ENCODE measurements at regions not wholly inside any gene's neighbourhood (a gene's known extent, or its start where the extent isn't known, plus 50 kb on each side); places are given as distances from the start of the nearest gene placed in this dataset.

DNA sequence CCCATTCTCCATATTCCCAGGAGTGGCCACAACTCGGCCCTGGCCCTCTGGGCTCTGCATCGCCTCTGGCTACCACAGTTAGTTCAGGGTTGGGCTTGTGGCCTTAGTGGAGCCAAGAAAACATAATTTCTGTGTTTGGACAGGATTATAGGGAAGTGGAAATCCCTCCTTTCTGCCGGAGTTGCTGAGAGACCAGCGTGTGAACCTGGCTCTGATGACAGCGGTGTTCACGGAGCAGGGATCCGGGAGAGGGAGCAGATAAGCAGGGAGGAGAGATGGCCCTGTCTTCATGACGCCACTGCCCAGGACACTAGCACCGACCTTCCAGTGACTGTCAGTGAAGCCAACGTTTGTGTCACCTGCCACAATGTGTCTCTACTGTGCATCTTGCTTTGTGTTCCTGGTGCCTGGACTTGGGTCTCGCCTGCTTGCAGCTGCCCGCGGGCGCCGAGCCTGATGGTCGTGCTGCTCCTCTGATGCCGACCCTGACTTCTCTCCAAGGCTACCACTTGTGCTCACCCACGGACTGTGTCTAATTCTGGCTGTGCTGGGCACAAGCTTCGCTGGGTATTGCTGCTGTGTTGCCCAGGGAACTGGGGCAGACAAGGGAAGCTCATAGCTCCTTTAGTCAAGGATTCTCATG is 67.0 kb upstream of the VIPR2 start:
- no peak overlapping the region for H3K4me3 ChIP-seq (replicated peaks in 1 of 2; ENCODE audit: low read depth in 2 of 2, low read length in 2 of 2)
- DNase-seq (ENCODE audit: low read depth in 2 of 2) = no peak
- TF ChIP-seq, protein P1, sequence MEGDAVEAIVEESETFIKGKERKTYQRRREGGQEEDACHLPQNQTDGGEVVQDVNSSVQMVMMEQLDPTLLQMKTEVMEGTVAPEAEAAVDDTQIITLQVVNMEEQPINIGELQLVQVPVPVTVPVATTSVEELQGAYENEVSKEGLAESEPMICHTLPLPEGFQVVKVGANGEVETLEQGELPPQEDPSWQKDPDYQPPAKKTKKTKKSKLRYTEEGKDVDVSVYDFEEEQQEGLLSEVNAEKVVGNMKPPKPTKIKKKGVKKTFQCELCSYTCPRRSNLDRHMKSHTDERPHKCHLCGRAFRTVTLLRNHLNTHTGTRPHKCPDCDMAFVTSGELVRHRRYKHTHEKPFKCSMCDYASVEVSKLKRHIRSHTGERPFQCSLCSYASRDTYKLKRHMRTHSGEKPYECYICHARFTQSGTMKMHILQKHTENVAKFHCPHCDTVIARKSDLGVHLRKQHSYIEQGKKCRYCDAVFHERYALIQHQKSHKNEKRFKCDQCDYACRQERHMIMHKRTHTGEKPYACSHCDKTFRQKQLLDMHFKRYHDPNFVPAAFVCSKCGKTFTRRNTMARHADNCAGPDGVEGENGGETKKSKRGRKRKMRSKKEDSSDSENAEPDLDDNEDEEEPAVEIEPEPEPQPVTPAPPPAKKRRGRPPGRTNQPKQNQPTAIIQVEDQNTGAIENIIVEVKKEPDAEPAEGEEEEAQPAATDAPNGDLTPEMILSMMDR (IDR thresholded peaks at IDR 0.05; ENCODE audit: low read depth, low read length) = no peak

GRCh38 chr7:159210581-159211235 is 66.0 kb upstream of the VIPR2 start:
- no peak overlapping the region for H3K4me3 ChIP-seq (replicated peaks in 1 of 2; ENCODE audit: low read depth in 2 of 2, low read length in 2 of 2)
- no peak for DNase-seq (ENCODE audit: low read depth in 2 of 2)
- TF ChIP-seq, protein P1 (IDR thresholded peaks at IDR 0.05; ENCODE audit: low read depth, low read length) = no peak

DNA sequence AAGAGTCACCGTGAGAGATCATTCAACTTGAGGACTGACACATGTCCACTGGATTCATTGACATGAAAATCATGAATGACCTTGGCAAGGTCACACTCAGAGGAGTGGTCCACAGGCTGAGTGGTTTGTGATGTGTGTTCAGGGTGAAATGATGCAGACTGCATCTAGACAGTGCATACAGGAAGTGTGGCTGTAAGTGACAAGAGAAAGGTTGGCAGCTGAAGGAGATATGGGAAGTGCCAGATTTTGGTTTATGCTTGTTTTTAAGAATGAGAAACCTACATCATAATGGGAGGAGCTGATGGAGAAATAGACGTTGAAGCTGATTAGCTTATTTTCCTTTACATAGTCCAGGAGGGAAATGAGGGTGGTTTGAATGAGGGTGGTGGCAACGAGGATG is 64.8 kb upstream of the VIPR2 start:
- TF ChIP-seq, protein P1 (IDR thresholded peaks at IDR 0.05; ENCODE audit: low read depth, low read length) = no peak
- no peak for DNase-seq (ENCODE audit: low read depth in 2 of 2)
- no peak overlapping the region for H3K4me3 ChIP-seq (replicated peaks in 1 of 2; ENCODE audit: low read depth in 2 of 2, low read length in 2 of 2)

DNA sequence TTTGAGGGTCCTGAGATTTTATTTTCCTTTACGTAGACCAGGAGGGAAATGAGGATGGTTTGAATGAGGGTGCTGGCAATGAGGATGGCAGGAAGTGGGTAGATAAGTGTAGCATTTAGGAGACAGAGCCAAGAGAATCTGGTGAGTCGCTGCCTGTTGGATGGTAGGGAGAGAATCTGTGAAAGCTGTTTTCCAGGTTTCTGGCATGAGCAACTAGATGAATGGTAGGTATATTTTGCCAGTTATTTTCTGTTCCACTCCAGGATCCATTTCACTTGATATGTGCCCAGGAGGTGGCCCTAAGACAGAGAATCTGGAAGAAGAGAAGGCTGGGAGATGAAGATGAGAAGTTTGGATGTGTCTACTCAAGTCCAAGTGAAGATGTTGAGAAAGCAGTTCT is 63.3 kb upstream of the VIPR2 start:
- TF ChIP-seq, protein P1 (IDR thresholded peaks at IDR 0.05; ENCODE audit: low read depth, low read length) = no peak
- H3K4me3 ChIP-seq (replicated peaks in 1 of 2; ENCODE audit: low read depth in 2 of 2, low read length in 2 of 2) = no peak overlapping the region
- DNase-seq (ENCODE audit: low read depth in 2 of 2) = no peak

- TF ChIP-seq, protein P1 (IDR thresholded peaks at IDR 0.05; ENCODE audit: low read depth, low read length) = no peak
- DNase-seq (ENCODE audit: low read depth in 2 of 2) = no peak
- H3K4me3 ChIP-seq (replicated peaks in 1 of 2; ENCODE audit: low read depth in 2 of 2, low read length in 2 of 2) = no peak overlapping the region
Observed at GRCh38 chr7:159207393-159207792, 62.7 kb upstream of the VIPR2 start.

DNA sequence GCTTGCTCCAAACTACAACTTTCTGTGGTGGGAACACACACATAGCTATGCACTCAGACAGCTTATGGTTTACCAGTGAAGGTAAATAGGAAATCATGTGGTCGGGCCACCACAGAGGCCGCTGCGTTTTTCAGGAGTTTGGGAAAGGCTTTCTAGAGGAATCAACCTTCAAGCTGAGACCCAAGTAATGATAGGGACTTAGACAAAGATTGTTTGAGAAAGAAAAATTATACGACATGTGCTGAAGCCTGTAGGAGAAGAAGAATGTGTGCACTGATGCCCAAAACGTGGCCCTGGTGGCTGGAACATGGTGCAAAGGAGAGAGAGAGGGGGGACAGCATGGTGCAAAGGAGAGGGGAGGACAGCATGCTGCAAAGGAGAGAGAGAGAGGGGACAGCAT is 61.2 kb upstream of the VIPR2 start:
- no peak for DNase-seq (ENCODE audit: low read depth in 2 of 2)
- no peak overlapping the region for H3K4me3 ChIP-seq (replicated peaks in 1 of 2; ENCODE audit: low read depth in 2 of 2, low read length in 2 of 2)
- TF ChIP-seq, protein P1 (IDR thresholded peaks at IDR 0.05; ENCODE audit: low read depth, low read length) = no peak

All from cardiac fibroblast (primary cell).